Loucy (cell line): ENCODE measurements at regions not wholly inside any gene's neighbourhood (a gene's known extent, or its start where the extent isn't known, plus 50 kb on each side); places are given as distances from the start of the nearest gene placed in this dataset.

ENCODE experiments used
- H2AFZ ChIP-seq: fragments of 200-600 bp; sonication (generic); 2 replicates; pipeline ENCODE4 v1.6.0; 2016; ENCODE audit warnings: antibody characterized with exemption, mild to moderate bottlenecking, low read length, moderate library complexity
- H3F3A ChIP-seq: fragments of 200-600 bp; 2 replicates; pipeline ENCODE4 v1.6.0; 2016; ENCODE audit warnings: antibody characterized with exemption, low read depth, mild to moderate bottlenecking
- H3K27me3 ChIP-seq: fragments of 200-600 bp; sonication (generic); 2 replicates; pipeline ENCODE4 v1.6.1; 2014; ENCODE audit warnings: low read length, mild to moderate bottlenecking; ENCODE audit not compliant: insufficient read depth, poor library complexity, severe bottlenecking
- H3K36me3 ChIP-seq: fragments of 200-600 bp; sonication (generic); 2 replicates; pipeline ENCODE4 v1.6.1; 2016; ENCODE audit warnings: low read length; ENCODE audit not compliant: insufficient read depth
- H3K4me1 ChIP-seq: fragments of 200-600 bp; sonication (generic); 2 replicates; pipeline ENCODE4 v1.5.1; 2014; ENCODE audit warnings: low read length, mild to moderate bottlenecking; ENCODE audit not compliant: insufficient read depth, poor library complexity, severe bottlenecking
- H3K4me2 ChIP-seq: fragments of 200-600 bp; sonication (generic); 2 replicates; pipeline ENCODE4 v1.6.0; 2014; ENCODE audit warnings: antibody characterized with exemption, low read length, low read depth, mild to moderate bottlenecking; ENCODE audit not compliant: poor library complexity, severe bottlenecking
- H3K4me3 ChIP-seq: fragments of 200-600 bp; sonication (generic); 2 replicates; pipeline ENCODE4 v1.5.1; 2014; ENCODE audit warnings: low read length, mild to moderate bottlenecking, mixed read lengths; ENCODE audit not compliant: poor library complexity, severe bottlenecking
- H3K79me2 ChIP-seq: fragments of 200-600 bp; sonication (generic); 2 replicates; pipeline ENCODE4 v1.6.1; 2014; ENCODE audit warnings: low read length; ENCODE audit not compliant: insufficient read depth
- H3K9ac ChIP-seq: fragments of 200-600 bp; sonication (generic); 2 replicates; pipeline ENCODE4 v1.6.0; 2014; ENCODE audit warnings: mild to moderate bottlenecking, low read depth, low read length, moderate library complexity; ENCODE audit not compliant: poor library complexity, severe bottlenecking
- H3K9me2 ChIP-seq: fragments of 200-600 bp; sonication (generic); replicated peaks from 2 replicates; pipeline ENCODE4 v1.6.1; 2016; ENCODE audit warnings: low read depth, low read length, mixed read lengths
- H3K9me3 ChIP-seq: fragments of 200-600 bp; sonication (generic); 2 replicates; pipeline ENCODE4 v1.6.1; 2014; ENCODE audit warnings: mild to moderate bottlenecking, antibody characterized with exemption, low read length, low read depth; ENCODE audit not compliant: insufficient read depth
- H4K20me1 ChIP-seq: fragments of 200-600 bp; sonication (generic); 2 replicates; pipeline ENCODE4 v1.6.0; 2014; ENCODE audit warnings: antibody characterized with exemption, low read length, mild to moderate bottlenecking; ENCODE audit not compliant: insufficient read depth, poor library complexity, severe bottlenecking
- EZH2phosphoT487 ChIP-seq: fragments of 200-600 bp; IDR thresholded peaks from 2 replicates; pipeline ENCODE4 v1.6.1; 2018; ENCODE audit warnings: antibody characterized with exemption, mild to moderate bottlenecking, moderate library complexity, borderline replicate concordance
- TF ChIP-seq, protein P1 (sequence below): fragments of 200-600 bp; sonication (generic); conservative IDR thresholded peaks from 2 replicates; pipeline ENCODE4 v1.5.1; 2014; ENCODE audit warnings: mild to moderate bottlenecking, antibody characterized with exemption, low read length

DNA sequence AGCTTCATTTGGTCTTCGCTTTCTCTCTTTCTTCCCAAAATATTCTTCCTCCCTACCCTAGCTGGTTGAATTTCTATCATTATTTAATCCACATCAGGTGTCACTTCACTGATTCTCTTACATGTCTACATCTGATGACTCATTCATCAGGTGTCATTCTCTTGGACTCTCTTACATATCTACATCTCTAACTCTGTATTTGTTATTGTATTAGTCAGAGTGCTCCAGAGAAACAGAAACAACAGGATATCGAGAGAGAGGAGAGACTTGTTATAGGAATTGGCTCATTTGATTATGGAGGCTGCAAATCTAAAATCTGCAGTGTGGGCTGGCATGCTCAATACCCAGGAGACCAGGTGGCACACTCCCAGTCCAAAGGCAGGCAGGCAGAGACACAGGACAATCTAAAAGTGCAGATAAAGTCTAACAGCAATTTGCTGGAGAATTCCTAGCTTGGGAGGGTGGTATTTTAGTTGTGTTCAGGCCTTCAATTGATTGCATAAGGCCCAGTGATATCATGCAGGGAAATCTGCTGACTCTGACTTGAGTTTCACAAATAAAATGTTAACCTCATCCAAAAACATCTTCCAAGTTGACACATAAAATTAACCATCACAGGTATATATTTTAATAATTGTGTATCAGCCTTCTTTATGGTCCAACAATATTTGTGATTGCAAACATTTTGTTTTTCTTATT lies 541.4 kb upstream of the SLITRK5 start:
- H3K79me2 ChIP-seq: no peaks in the 10 kb centered on the region
- H3K9me3 ChIP-seq: no peaks in the 10 kb centered on the region
- no peak overlapping the region for H3K4me2 ChIP-seq
- no peak overlapping the region for H3K9ac ChIP-seq
- H3F3A ChIP-seq: no peaks in the 10 kb centered on the region
- H3K36me3 ChIP-seq: no peaks in the 10 kb centered on the region
- H4K20me1 ChIP-seq: no peaks in the 10 kb centered on the region
- no peak for TF ChIP-seq EZH2phosphoT487
- TF ChIP-seq, protein P1, sequence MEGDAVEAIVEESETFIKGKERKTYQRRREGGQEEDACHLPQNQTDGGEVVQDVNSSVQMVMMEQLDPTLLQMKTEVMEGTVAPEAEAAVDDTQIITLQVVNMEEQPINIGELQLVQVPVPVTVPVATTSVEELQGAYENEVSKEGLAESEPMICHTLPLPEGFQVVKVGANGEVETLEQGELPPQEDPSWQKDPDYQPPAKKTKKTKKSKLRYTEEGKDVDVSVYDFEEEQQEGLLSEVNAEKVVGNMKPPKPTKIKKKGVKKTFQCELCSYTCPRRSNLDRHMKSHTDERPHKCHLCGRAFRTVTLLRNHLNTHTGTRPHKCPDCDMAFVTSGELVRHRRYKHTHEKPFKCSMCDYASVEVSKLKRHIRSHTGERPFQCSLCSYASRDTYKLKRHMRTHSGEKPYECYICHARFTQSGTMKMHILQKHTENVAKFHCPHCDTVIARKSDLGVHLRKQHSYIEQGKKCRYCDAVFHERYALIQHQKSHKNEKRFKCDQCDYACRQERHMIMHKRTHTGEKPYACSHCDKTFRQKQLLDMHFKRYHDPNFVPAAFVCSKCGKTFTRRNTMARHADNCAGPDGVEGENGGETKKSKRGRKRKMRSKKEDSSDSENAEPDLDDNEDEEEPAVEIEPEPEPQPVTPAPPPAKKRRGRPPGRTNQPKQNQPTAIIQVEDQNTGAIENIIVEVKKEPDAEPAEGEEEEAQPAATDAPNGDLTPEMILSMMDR: no peak
- no peak overlapping the region for H2AFZ ChIP-seq
- H3K4me3 ChIP-seq: no peak overlapping the region
- no peaks in the 10 kb centered on the region for H3K9me2 ChIP-seq
- H3K4me1 ChIP-seq: no peaks in the 10 kb centered on the region
- H3K27me3 ChIP-seq: no peaks in the 10 kb centered on the region

DNA sequence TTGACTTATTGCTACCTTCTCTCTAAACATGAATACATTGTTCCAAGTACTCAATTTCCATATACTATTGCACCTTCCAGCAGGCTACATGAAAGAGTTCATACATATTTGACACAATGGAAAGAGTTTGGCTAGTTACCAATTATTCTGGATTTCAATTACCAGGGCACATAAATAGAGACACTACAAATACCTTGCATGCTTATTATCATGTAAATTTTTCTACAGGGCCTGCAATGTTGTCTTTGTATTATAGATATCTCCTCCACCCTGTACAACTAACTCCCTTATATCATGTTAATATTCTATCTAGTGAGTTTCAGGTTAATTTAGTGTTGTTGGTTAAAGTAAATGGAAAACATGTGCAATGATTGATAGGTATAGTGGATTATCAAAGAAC lies 540.7 kb upstream of the SLITRK5 start:
- no peaks in the 10 kb centered on the region for H3K79me2 ChIP-seq
- no peak overlapping the region for H3K4me2 ChIP-seq

DNA sequence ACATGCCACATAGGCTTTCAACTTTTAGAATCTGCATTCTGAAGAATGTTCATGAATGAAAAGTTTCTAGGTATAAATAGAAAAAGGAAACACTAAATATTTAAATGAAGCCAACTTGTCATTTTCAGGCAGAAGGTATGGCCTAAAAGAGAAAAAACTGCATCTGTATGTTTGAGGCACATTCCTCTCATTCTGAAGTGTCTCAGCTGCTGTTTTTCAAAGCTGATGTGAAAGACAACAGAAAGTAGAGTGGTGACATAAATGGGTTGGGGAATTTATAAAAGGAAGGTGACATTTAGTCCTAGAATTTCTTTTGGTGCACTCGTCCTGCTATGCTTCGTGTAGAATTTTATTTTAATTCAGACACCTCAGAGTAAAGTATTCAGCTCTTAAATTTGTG lies 539.6 kb upstream of the SLITRK5 start:
- Histone ChIP-seq H3K79me2 (no peaks in the 10 kb centered on the region), H3K4me2 (no peak overlapping the region), H3K4me3 (no peak overlapping the region), H2AFZ (no peak overlapping the region), H3K9me2 (no peaks in the 10 kb centered on the region), H3K9ac (no peak overlapping the region), H3K36me3 (no peaks in the 10 kb centered on the region), H4K20me1 (no peaks in the 10 kb centered on the region), H3F3A (no peaks in the 10 kb centered on the region), H3K27me3 (no peaks in the 10 kb centered on the region), H3K9me3 (no peaks in the 10 kb centered on the region), H3K4me1 (no peaks in the 10 kb centered on the region)
- TF ChIP-seq EZH2phosphoT487: no peak
- TF ChIP-seq, protein P1: no peak

More for the DNA sequence above, 540.7 kb upstream of the SLITRK5 start:
- Histone ChIP-seq H3K9me2 (no peaks in the 10 kb centered on the region), H2AFZ (no peak overlapping the region), H3K36me3 (no peaks in the 10 kb centered on the region), H3F3A (no peaks in the 10 kb centered on the region), H3K4me3 (no peak overlapping the region), H3K9ac (no peak overlapping the region), H4K20me1 (no peaks in the 10 kb centered on the region), H3K27me3 (no peaks in the 10 kb centered on the region), H3K4me1 (no peaks in the 10 kb centered on the region), H3K9me3 (no peaks in the 10 kb centered on the region)
- no peak for TF ChIP-seq EZH2phosphoT487
- TF ChIP-seq, protein P1: no peak
